Activated CD8-positive, alpha-beta T cell treated with anti-CD3 and anti-CD28 coated beads for 36 hours (primary cell): ENCODE measurements at regions not wholly inside any gene's neighbourhood (a gene's known extent, or its start where the extent isn't known, plus 50 kb on each side); places are given as distances from the start of the nearest gene placed in this dataset.

Experiments
- ATAC-seq: fragments of 200-7000 bp; cut with Tn5 transposase; one replicate; pipeline ENCODE4 v1.10.0; 2021; ENCODE audit warnings: mild to moderate bottlenecking, moderate library complexity
- CTCF ChIA-PET: fragments of 350-600 bp; sonication (Branson Sonifier 250); formaldehyde crosslinking; loops from one replicate; lab custom pipeline; 2021; ENCODE audit warnings: antibody characterized with exemption; lab: Charles Lee
- POLR2A ChIA-PET: fragments of 350-600 bp; sonication (Branson Sonifier 250); formaldehyde crosslinking; loops from one replicate; lab custom pipeline; 2021; ENCODE audit warnings: antibody characterized with exemption; lab: Charles Lee
- DNase-seq: peaks from one replicate; pipeline ENCODE4 v3.0.0-alpha.2; 2020
- H3K27ac Mint-ChIP-seq: one replicate; pipeline ENCODE4 v1.8.0; 2021; ENCODE audit warnings: mild to moderate bottlenecking, mixed read lengths
- H3K27me3 Mint-ChIP-seq: one replicate; pipeline ENCODE4 v1.8.0; 2021; ENCODE audit warnings: mixed read lengths
- H3K36me3 Mint-ChIP-seq: one replicate; pipeline ENCODE4 v1.8.0; 2021; ENCODE audit warnings: low read depth, mixed read lengths
- H3K4me1 Mint-ChIP-seq: one replicate; pipeline ENCODE4 v1.8.0; 2021; ENCODE audit warnings: low read depth, mixed read lengths
- H3K4me3 Mint-ChIP-seq: one replicate; pipeline ENCODE4 v1.8.0; 2021; ENCODE audit warnings: mild to moderate bottlenecking, moderate library complexity, mixed read lengths
- H3K9me3 Mint-ChIP-seq: one replicate; pipeline ENCODE4 v1.8.0; 2021; ENCODE audit warnings: mixed read lengths
- intact Hi-C: fragments of 100-400 bp; cut with micrococcal nuclease; formaldehyde crosslinking; loops from one replicate; pipeline ENCODE4 v1.10.0; 2022
- TF ChIP-seq, protein P1 (sequence below): fragments of 200-600 bp; IDR thresholded peaks from one replicate; pipeline ENCODE4 v1.8.0; 2022; ENCODE audit warnings: antibody characterized with exemption, mild to moderate bottlenecking

DNA sequence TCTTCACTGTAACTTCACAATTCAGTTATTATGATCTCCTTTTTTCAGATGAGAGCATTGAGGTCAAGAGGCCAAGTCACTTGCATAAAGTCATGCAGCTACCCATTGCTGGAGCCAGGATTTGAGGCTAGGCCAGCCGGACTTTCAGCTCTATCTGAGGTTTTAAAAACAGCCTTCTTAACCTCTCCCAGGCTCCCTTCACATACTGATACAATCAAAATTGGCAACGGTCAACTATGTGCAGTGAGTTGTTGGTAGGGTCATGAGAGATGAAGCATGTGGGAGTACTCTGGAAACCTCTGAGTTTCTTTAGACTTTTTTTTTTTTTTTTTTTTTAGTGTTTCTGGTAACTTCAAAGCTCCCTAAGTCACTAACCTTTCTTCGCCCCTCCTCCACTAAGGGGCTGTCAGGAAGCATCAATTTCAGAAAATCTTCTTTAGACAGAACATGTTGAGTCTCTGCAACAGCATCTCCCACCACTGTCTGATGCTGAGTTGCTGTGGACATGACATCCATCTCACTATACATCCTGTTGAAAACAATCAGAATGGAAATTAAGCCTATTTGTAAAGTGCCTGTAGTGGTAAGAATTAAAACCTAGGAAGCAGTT is 201.8 kb downstream of the SIPA1L2 start:
- Mint-ChIP-seq H3K9me3 (no peaks in the 10 kb centered on the region), H3K27ac (no peak overlapping the region), H3K36me3 (no peaks in the 10 kb centered on the region), H3K4me1 (no peaks in the 10 kb centered on the region), H3K27me3 (peaks cover 2% of the 10 kb centered on the region), H3K4me3 (no peak overlapping the region)
- POLR2A ChIA-PET = interaction anchor here (0.7 kb wide), 1 partner anchor 9 kb away, joined by 3 read pairs; no protein-coding TSS in a partner anchor
- ATAC-seq = no peak
- intact Hi-C loops = no loop called here
- CTCF ChIA-PET = interaction anchor here (0.6 kb wide), 1 partner anchor 22 kb away, joined by 3 read pairs; no protein-coding TSS in a partner anchor
- no peak for DNase-seq
- TF ChIP-seq, protein P1, sequence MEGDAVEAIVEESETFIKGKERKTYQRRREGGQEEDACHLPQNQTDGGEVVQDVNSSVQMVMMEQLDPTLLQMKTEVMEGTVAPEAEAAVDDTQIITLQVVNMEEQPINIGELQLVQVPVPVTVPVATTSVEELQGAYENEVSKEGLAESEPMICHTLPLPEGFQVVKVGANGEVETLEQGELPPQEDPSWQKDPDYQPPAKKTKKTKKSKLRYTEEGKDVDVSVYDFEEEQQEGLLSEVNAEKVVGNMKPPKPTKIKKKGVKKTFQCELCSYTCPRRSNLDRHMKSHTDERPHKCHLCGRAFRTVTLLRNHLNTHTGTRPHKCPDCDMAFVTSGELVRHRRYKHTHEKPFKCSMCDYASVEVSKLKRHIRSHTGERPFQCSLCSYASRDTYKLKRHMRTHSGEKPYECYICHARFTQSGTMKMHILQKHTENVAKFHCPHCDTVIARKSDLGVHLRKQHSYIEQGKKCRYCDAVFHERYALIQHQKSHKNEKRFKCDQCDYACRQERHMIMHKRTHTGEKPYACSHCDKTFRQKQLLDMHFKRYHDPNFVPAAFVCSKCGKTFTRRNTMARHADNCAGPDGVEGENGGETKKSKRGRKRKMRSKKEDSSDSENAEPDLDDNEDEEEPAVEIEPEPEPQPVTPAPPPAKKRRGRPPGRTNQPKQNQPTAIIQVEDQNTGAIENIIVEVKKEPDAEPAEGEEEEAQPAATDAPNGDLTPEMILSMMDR = no peak

DNA sequence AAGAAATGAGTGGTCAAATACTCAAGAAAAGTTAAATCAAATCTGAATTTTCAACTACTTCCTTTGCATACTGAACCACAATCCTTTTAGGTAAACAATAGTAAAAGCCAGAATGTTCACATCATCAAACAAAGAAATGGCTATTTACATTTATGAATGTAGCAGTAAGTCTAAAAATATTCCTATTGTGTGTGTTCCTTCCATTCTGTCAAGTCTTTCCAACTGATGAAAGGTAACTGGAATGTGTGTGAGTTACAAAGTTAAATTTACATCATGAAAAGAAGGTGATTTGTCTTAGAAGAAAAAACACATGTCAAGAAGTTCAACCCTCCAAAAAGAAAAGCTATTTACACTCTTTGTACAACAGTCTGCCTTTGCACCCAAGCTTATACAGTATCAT is 203.1 kb downstream of the SIPA1L2 start:
- ChIA-PET CTCF (no interaction called here), POLR2A (interaction anchor here (0.6 kb wide), 1 partner anchor 12 kb away, joined by 3 read pairs; no protein-coding TSS in a partner anchor)
- ATAC-seq (no peak), DNase-seq (no peak)
- H3K9me3 Mint-ChIP-seq = no peaks in the 10 kb centered on the region
- H3K4me1 Mint-ChIP-seq = no peaks in the 10 kb centered on the region
- TF ChIP-seq, protein P1 = no peak
- H3K36me3 Mint-ChIP-seq = no peaks in the 10 kb centered on the region
- no peak overlapping the region for H3K4me3 Mint-ChIP-seq
- H3K27me3 Mint-ChIP-seq = peaks cover 2% of the 10 kb centered on the region
- intact Hi-C loops = no loop called here
- no peak overlapping the region for H3K27ac Mint-ChIP-seq

GRCh38 chr1:232425421-232425820 is 204.5 kb downstream of the SIPA1L2 start:
- ATAC-seq (no peak), DNase-seq (no peak)
- Mint-ChIP-seq H3K4me1 (no peaks in the 10 kb centered on the region), H3K9me3 (no peaks in the 10 kb centered on the region), H3K36me3 (no peaks in the 10 kb centered on the region), H3K4me3 (no peak overlapping the region), H3K27me3 (peaks cover 2% of the 10 kb centered on the region), H3K27ac (no peak overlapping the region)
- ChIA-PET POLR2A (no interaction called here), CTCF (no interaction called here)
- intact Hi-C loops = no loop called here
- TF ChIP-seq, protein P1 = no peak

GRCh38 chr1:232423591-232423990 is 206.3 kb downstream of the SIPA1L2 start:
- no peaks in the 10 kb centered on the region for H3K36me3 Mint-ChIP-seq
- no peak overlapping the region for H3K27ac Mint-ChIP-seq
- H3K9me3 Mint-ChIP-seq = no peaks in the 10 kb centered on the region
- H3K27me3 Mint-ChIP-seq = peaks cover 4% of the 10 kb centered on the region
- ChIA-PET POLR2A (no interaction called here), CTCF (no interaction called here)
- no peak for ATAC-seq
- no peak overlapping the region for H3K4me3 Mint-ChIP-seq
- intact Hi-C loops = no loop called here
- no peak for DNase-seq
- no peaks in the 10 kb centered on the region for H3K4me1 Mint-ChIP-seq
- TF ChIP-seq, protein P1 = no peak

DNA sequence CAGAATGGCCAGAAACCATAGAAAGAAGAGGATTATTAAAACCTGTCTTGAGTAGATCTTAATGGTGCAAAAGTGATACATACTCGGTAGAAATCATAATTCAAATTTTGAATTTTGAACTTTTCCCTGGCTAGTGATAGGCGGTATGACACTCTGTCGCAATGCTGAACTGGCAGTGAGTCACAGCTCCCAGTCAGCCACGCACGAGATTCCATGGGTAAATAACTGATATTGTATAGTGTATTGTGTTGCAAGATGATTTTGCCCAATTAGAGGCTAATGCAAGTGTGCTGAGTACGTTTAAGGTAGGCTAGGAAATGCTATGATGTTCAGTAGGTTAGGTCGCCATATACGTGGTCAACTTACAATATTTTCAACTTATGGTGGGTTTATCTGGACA is 207.0 kb downstream of the SIPA1L2 start:
- peaks cover 4% of the 10 kb centered on the region for H3K27me3 Mint-ChIP-seq
- TF ChIP-seq, protein P1 = no peak

More for the DNA sequence above, 207.0 kb downstream of the SIPA1L2 start:
- no peaks in the 10 kb centered on the region for H3K36me3 Mint-ChIP-seq
- intact Hi-C loops = no loop called here
- no peak for ATAC-seq
- ChIA-PET POLR2A (no interaction called here), CTCF (no interaction called here)
- no peaks in the 10 kb centered on the region for H3K4me1 Mint-ChIP-seq
- no peaks in the 10 kb centered on the region for H3K9me3 Mint-ChIP-seq
- DNase-seq = no peak
- H3K4me3 Mint-ChIP-seq = no peak overlapping the region
- H3K27ac Mint-ChIP-seq = no peak overlapping the region
